ENCODE measurements at regions not wholly inside any gene's neighbourhood (a gene's known extent, or its start where the extent isn't known, plus 50 kb on each side); places are given as distances from the start of the nearest gene placed in this dataset.

- DNase-seq (ENCODE audit: low read depth): peak; percentile 24
- no peak overlapping the region for H3K4me3 ChIP-seq (replicated peaks; ENCODE audit: low read depth, low read length)
- TF ChIP-seq CTCF (IDR thresholded peaks at IDR 0.05; ENCODE audit: low read length, missing control alignments): no peak
Observed at GRCh38 chr1:169003864-169004516, 102.5 kb upstream of the ATP1B1 start.

GRCh38 chr1:169005776-169006175 lies 100.7 kb upstream of the ATP1B1 start:
- no peak for DNase-seq (ENCODE audit: low read depth)

GRCh38 chr1:169009666-169010065 lies 96.8 kb upstream of the ATP1B1 start:
- TF ChIP-seq CTCF (IDR thresholded peaks at IDR 0.05; ENCODE audit: low read length, missing control alignments): no peak
- DNase-seq (ENCODE audit: low read depth): no peak

More at GRCh38 chr1:169005776-169006175, 100.7 kb upstream of the ATP1B1 start:
- H3K4me3 ChIP-seq (replicated peaks; ENCODE audit: low read depth, low read length): no peak overlapping the region
- no peak for TF ChIP-seq CTCF (IDR thresholded peaks at IDR 0.05; ENCODE audit: low read length, missing control alignments)

GRCh38 chr1:169012416-169012815 lies 94.1 kb upstream of the ATP1B1 start:
- no peak overlapping the region for H3K4me3 ChIP-seq (replicated peaks; ENCODE audit: low read depth, low read length)
- DNase-seq (ENCODE audit: low read depth): no peak
- TF ChIP-seq CTCF (IDR thresholded peaks at IDR 0.05; ENCODE audit: low read length, missing control alignments): no peak

More at GRCh38 chr1:169009666-169010065, 96.8 kb upstream of the ATP1B1 start:
- H3K4me3 ChIP-seq (replicated peaks; ENCODE audit: low read depth, low read length): no peak overlapping the region

- no peak for TF ChIP-seq CTCF (IDR thresholded peaks at IDR 0.05; ENCODE audit: low read length, missing control alignments)
- H3K4me3 ChIP-seq (replicated peaks; ENCODE audit: low read depth, low read length): no peak overlapping the region
- no peak for DNase-seq (ENCODE audit: low read depth)
Observed at GRCh38 chr1:169013821-169014220, 92.7 kb upstream of the ATP1B1 start.

- H3K4me3 ChIP-seq (replicated peaks; ENCODE audit: low read depth, low read length): no peak overlapping the region
- no peak for DNase-seq (ENCODE audit: low read depth)
- no peak for TF ChIP-seq CTCF (IDR thresholded peaks at IDR 0.05; ENCODE audit: low read length, missing control alignments)
Observed at GRCh38 chr1:169015464-169015863, 91.0 kb upstream of the ATP1B1 start.

- no peak for DNase-seq (ENCODE audit: low read depth)
- H3K4me3 ChIP-seq (replicated peaks; ENCODE audit: low read depth, low read length): no peak overlapping the region
- TF ChIP-seq CTCF (IDR thresholded peaks at IDR 0.05; ENCODE audit: low read length, missing control alignments): no peak
Observed at GRCh38 chr1:169018751-169019150, 87.7 kb upstream of the ATP1B1 start.

Measured in fibroblast of pulmonary artery (primary cell).